AG04450 (cell line): ENCODE measurements at regions not wholly inside any gene's neighbourhood (a gene's known extent, or its start where the extent isn't known, plus 50 kb on each side); places are given as distances from the start of the nearest gene placed in this dataset.

Source experiments
- CTCF ChIA-PET: fragments of 300-600, 350-600 bp; formaldehyde crosslinking; extraction: SDS; loops from one replicate; lab custom pipeline; 2022; ENCODE audit warnings: antibody characterized with exemption, inconsistent platforms; lab: Charles Lee
- POLR2A ChIA-PET: fragments of 350-600 bp; formaldehyde crosslinking; extraction: SDS; loops from one replicate; lab custom pipeline; 2021; ENCODE audit warnings: antibody characterized with exemption, inconsistent platforms; lab: Yijun Ruan, JAX
- DNase-seq: peaks from one replicate; pipeline ENCODE4 v3.0.0-alpha.2; 2011; ENCODE audit warnings: low read depth, low spot score
- H3K27ac ChIP-seq: one replicate; pipeline ENCODE4 v1.5.1; 2012; ENCODE audit warnings: low read depth, low read length, control low read depth
- H3K27me3 ChIP-seq: one replicate; pipeline ENCODE4 v1.6.0; 2012; ENCODE audit warnings: low read length; ENCODE audit not compliant: control insufficient read depth, insufficient read depth
- H3K4me3 ChIP-seq: 2 replicates; pipeline ENCODE4 v1.5.1; 2011; ENCODE audit warnings: mild to moderate bottlenecking, low read depth, low read length, control low read depth
- H3K9me3 ChIP-seq: 2 replicates; pipeline ENCODE4 v1.5.1; 2012; ENCODE audit warnings: low read length; ENCODE audit not compliant: control insufficient read depth, insufficient read depth
- CTCF ChIP-seq: IDR thresholded peaks from 2 replicates; pipeline ENCODE4 v1.5.1; 2011; ENCODE audit warnings: low read depth, low read length, control low read depth, inconsistent platforms

DNA sequence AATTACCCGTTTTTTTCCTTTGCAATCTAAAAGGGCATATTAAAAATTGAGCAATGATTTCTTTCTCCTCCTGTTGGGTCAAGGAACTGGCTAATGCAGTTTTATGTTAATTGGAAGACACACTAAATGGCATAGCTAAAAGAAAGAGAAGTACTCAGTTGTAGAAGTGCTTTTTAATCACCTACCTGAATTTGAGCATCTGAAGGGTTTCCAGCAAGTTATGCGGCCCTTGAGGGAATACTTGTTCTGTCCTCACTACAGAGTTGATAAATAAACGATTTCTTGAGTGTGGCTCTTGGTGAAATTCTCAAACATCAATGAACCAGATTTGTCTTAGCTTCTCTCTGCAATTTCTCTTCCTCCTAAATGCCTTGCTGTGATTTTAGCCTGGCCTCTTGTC lies 184.1 kb upstream of the RPH3A start:
- CTCF ChIA-PET, result no interaction called here
- Histone ChIP-seq H3K4me3 (no peak overlapping the region), H3K27ac (no peak overlapping the region), H3K27me3 (no peaks in the 10 kb centered on the region), H3K9me3 (no peaks in the 10 kb centered on the region)
- POLR2A ChIA-PET, result no interaction called here
- TF ChIP-seq CTCF, result no peak
- no peak for DNase-seq

- POLR2A ChIA-PET, result no interaction called here
- H3K4me3 ChIP-seq, result no peak overlapping the region
- H3K9me3 ChIP-seq, result no peaks in the 10 kb centered on the region
- no peak for DNase-seq
- H3K27ac ChIP-seq, result no peak overlapping the region
- no peak for TF ChIP-seq CTCF
- CTCF ChIA-PET, result no interaction called here
- H3K27me3 ChIP-seq, result no peaks in the 10 kb centered on the region
These were observed 179.6 kb upstream of the RPH3A start for GRCh38 chr12:112611908-112612307.

- Histone ChIP-seq H3K9me3 (no peaks in the 10 kb centered on the region), H3K27ac (no peak overlapping the region), H3K4me3 (no peak overlapping the region), H3K27me3 (no peaks in the 10 kb centered on the region)
- no peak for DNase-seq
- CTCF ChIA-PET, result no interaction called here
- no peak for TF ChIP-seq CTCF
- POLR2A ChIA-PET, result no interaction called here
These were observed 176.4 kb upstream of the RPH3A start for GRCh38 chr12:112615196-112615595.

DNA sequence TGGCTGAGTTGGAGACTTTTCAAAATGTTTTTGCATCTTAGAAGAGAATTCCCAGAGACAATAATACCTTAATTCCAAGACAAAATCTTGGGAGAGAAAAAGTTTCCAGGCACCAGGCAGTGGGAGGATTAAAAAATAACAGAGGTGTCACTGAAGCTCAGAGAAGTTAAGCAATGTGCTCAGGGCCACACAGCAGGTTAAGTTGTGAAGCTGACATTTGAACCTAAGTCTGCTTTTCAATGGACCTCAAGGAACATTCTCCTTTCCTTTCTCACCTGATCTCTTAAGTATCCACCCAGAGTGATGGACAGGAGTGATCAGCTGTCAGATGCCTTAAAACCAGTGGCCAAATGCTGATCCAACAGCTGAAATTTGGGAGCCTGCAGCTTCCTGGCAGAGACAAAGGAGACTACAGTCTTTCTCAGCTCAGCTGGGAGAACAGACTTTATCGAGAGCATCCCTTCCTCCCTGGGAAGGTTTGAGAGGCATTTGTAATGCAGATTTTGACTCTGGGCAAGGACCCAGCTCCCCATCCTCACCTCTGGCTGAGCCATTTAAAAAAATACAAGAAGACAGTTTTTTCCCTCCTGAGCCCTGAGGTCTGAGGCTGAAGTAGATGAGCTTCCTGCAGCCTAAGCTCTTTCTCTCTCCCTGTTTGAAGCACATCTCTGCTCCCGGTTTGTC lies 174.9 kb upstream of the RPH3A start:
- Histone ChIP-seq H3K27ac (no peak overlapping the region), H3K9me3 (no peaks in the 10 kb centered on the region), H3K27me3 (no peaks in the 10 kb centered on the region), H3K4me3 (no peak overlapping the region)
- no peak for TF ChIP-seq CTCF
- POLR2A ChIA-PET, result no interaction called here
- DNase-seq, result no peak
- CTCF ChIA-PET, result no interaction called here

DNA sequence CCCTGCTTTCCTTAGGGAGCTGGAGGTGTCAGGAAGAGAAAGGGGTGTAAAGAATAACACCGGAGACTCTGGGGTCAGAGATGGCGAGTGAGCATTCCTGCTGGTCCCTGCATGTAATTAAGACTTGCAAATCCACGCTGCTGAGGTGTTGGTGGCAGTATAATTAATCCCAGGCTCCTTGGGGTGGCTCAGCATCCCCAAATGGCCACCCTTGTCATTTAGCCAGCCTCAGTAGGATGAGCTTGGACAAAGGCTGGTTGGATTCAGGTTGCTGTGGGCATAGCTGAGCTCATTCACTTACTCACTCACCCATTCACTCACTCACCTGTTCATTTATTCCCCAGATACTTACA lies 174.4 kb upstream of the RPH3A start:
- no peak for DNase-seq
- H3K27ac ChIP-seq, result no peak overlapping the region
- ChIA-PET POLR2A (no interaction called here), CTCF (no interaction called here)
- no peaks in the 10 kb centered on the region for H3K9me3 ChIP-seq
- no peaks in the 10 kb centered on the region for H3K27me3 ChIP-seq
- TF ChIP-seq CTCF, result no peak
- no peak overlapping the region for H3K4me3 ChIP-seq
